ENCODE measurements at regions not wholly inside any gene's neighbourhood (a gene's known extent, or its start where the extent isn't known, plus 50 kb on each side); places are given as distances from the start of the nearest gene placed in this dataset.

GRCh38 chr2:106041150-106041549 is 153.0 kb downstream of the UXS1 start:
- DNase-seq: no peak

GRCh38 chr2:106039634-106040315 is 154.3 kb downstream of the UXS1 start:
- DNase-seq: no peak

- DNase-seq: no peak
Measured at GRCh38 chr2:106038601-106039375, 155.3 kb downstream of the UXS1 start.

GRCh38 chr2:106037932-106038331 is 156.2 kb downstream of the UXS1 start:
- no peak for DNase-seq

- DNase-seq: no peak
Measured at GRCh38 chr2:106037262-106037661, 156.8 kb downstream of the UXS1 start.

GRCh38 chr2:106034325-106034724 is 159.8 kb downstream of the UXS1 start:
- no peak for DNase-seq

- DNase-seq: no peak
Measured at GRCh38 chr2:106032676-106033075, 161.4 kb downstream of the UXS1 start.

- no peak for DNase-seq
Measured at GRCh38 chr2:106030287-106031268, 163.5 kb downstream of the UXS1 start.

GRCh38 chr2:106028192-106028591 is 165.9 kb downstream of the UXS1 start:
- DNase-seq: no peak

- DNase-seq: no peak
Measured at GRCh38 chr2:106026271-106027190, 167.6 kb downstream of the UXS1 start.

GRCh38 chr2:106025796-106026195 is 168.3 kb downstream of the UXS1 start:
- DNase-seq: no peak

GRCh38 chr2:106021662-106022028 is 172.5 kb downstream of the UXS1 start:
- no peak for DNase-seq

- DNase-seq: no peak
Measured at GRCh38 chr2:106020821-106021661, 173.1 kb downstream of the UXS1 start.

- no peak for DNase-seq
Measured at GRCh38 chr2:106020032-106020431, 174.1 kb downstream of the UXS1 start.

GRCh38 chr2:106018141-106018540 is 176.0 kb downstream of the UXS1 start:
- no peak for DNase-seq

- DNase-seq: no peak
Measured at GRCh38 chr2:106012591-106013347, 181.3 kb downstream of the UXS1 start.

GRCh38 chr2:106012001-106012590 is 182.0 kb downstream of the UXS1 start:
- no peak for DNase-seq

GRCh38 chr2:106011380-106011779 is 182.7 kb downstream of the UXS1 start:
- no peak for DNase-seq

- no peak for DNase-seq
Measured at GRCh38 chr2:106010818-106011355, 183.2 kb downstream of the UXS1 start.

- DNase-seq: no peak
Measured at GRCh38 chr2:106009096-106009495, 185.0 kb downstream of the UXS1 start.

Measured in NCI-H774 (cell line).